MM.1S (cell line): ENCODE measurements at regions not wholly inside any gene's neighbourhood (a gene's known extent, or its start where the extent isn't known, plus 50 kb on each side); places are given as distances from the start of the nearest gene placed in this dataset.

ENCODE experiments used
- DNase-seq: peaks from one replicate; pipeline ENCODE4 v3.0.0-alpha.2; 2015
- H2AFZ ChIP-seq: fragments of 300-600 bp; sonication (generic); 2 replicates; pipeline ENCODE4 v1.6.0; 2016; ENCODE audit warnings: antibody characterized with exemption, low read length
- H3F3A ChIP-seq: fragments of 300-600 bp; sonication (generic); 2 replicates; pipeline ENCODE4 v1.6.1; 2016; ENCODE audit warnings: mild to moderate bottlenecking, antibody characterized with exemption, low read length, moderate library complexity, mixed read lengths; ENCODE audit not compliant: insufficient read depth
- H3K27ac ChIP-seq: fragments of 300-600 bp; sonication (generic); 2 replicates; pipeline ENCODE4 v1.5.1; 2016; ENCODE audit warnings: mild to moderate bottlenecking, low read length
- H3K27me3 ChIP-seq: fragments of 300-600 bp; sonication (generic); replicated peaks from 2 replicates; pipeline ENCODE4 v1.6.0; 2016; ENCODE audit warnings: low read length; ENCODE audit not compliant: insufficient read depth
- H3K36me3 ChIP-seq: fragments of 300-600 bp; sonication (generic); replicated peaks from 2 replicates; pipeline ENCODE4 v1.6.1; 2016; ENCODE audit warnings: mild to moderate bottlenecking, low read length, mixed read lengths; ENCODE audit not compliant: insufficient read depth
- H3K4me1 ChIP-seq: fragments of 300-600 bp; sonication (generic); 2 replicates; pipeline ENCODE4 v1.6.1; 2016; ENCODE audit warnings: low read length, mixed read lengths
- H3K4me2 ChIP-seq: fragments of 300-600 bp; sonication (generic); 2 replicates; pipeline ENCODE4 v1.6.0; 2016; ENCODE audit warnings: low read depth, low read length
- H3K4me3 ChIP-seq: fragments of 300-600 bp; sonication (generic); 2 replicates; pipeline ENCODE4 v1.5.1; 2016; ENCODE audit warnings: low read length, mixed read lengths
- H3K79me2 ChIP-seq: fragments of 300-600 bp; sonication (generic); 2 replicates; pipeline ENCODE4 v1.6.1; 2016; ENCODE audit warnings: mixed run types, low read length, mixed read lengths
- H3K9ac ChIP-seq: fragments of 300-600 bp; sonication (generic); 2 replicates; pipeline ENCODE4 v1.6.1; 2016; ENCODE audit warnings: low read length, mixed read lengths
- H3K9me2 ChIP-seq: fragments of 300-600 bp; sonication (generic); replicated peaks from 2 replicates; pipeline ENCODE4 v1.6.1; 2016; ENCODE audit warnings: mild to moderate bottlenecking, low read length, mixed read lengths; ENCODE audit not compliant: insufficient read depth
- H3K9me3 ChIP-seq: fragments of 300-600 bp; sonication (generic); replicated peaks from 2 replicates; pipeline ENCODE4 v1.6.1; 2016; ENCODE audit warnings: mild to moderate bottlenecking, low read length, mixed read lengths; ENCODE audit not compliant: insufficient read depth
- H4K20me1 ChIP-seq: fragments of 300-600 bp; sonication (generic); 2 replicates; pipeline ENCODE4 v1.6.1; 2016; ENCODE audit warnings: mild to moderate bottlenecking, low read length, moderate library complexity, mixed read lengths; ENCODE audit not compliant: insufficient read depth
- EZH2 ChIP-seq: fragments of 300-600 bp; sonication (generic); optimal IDR thresholded peaks from 2 replicates; pipeline ENCODE3; 2017; ENCODE audit warnings: low read depth, mild to moderate bottlenecking, antibody characterized with exemption, low read length, mixed read lengths
- EZH2phosphoT487 ChIP-seq: fragments of 300-600 bp; sonication (generic); IDR thresholded peaks from 2 replicates; pipeline ENCODE4 v1.6.1; 2018; ENCODE audit warnings: antibody characterized with exemption, low read length
- TF ChIP-seq, protein P1 (sequence below): fragments of 300-600 bp; sonication (generic); IDR thresholded peaks from 2 replicates; pipeline ENCODE4 v1.5.1; 2016; ENCODE audit warnings: antibody characterized with exemption, low read length, mixed read lengths

- no peaks in the 10 kb centered on the region for H3K27me3 ChIP-seq
- no peaks in the 10 kb centered on the region for H4K20me1 ChIP-seq
- no peak overlapping the region for H3K4me2 ChIP-seq
- H3K79me2 ChIP-seq: no peaks in the 10 kb centered on the region
- no peak overlapping the region for H2AFZ ChIP-seq
- H3K9me3 ChIP-seq: no peaks in the 10 kb centered on the region
- H3K4me1 ChIP-seq: 0 out of 2 replicates have a peak, but pooled peaks cover 8% of the 10 kb centered on the region
- no peak overlapping the region for H3K9ac ChIP-seq
- no peak overlapping the region for H3K4me3 ChIP-seq
- TF ChIP-seq, protein P1, sequence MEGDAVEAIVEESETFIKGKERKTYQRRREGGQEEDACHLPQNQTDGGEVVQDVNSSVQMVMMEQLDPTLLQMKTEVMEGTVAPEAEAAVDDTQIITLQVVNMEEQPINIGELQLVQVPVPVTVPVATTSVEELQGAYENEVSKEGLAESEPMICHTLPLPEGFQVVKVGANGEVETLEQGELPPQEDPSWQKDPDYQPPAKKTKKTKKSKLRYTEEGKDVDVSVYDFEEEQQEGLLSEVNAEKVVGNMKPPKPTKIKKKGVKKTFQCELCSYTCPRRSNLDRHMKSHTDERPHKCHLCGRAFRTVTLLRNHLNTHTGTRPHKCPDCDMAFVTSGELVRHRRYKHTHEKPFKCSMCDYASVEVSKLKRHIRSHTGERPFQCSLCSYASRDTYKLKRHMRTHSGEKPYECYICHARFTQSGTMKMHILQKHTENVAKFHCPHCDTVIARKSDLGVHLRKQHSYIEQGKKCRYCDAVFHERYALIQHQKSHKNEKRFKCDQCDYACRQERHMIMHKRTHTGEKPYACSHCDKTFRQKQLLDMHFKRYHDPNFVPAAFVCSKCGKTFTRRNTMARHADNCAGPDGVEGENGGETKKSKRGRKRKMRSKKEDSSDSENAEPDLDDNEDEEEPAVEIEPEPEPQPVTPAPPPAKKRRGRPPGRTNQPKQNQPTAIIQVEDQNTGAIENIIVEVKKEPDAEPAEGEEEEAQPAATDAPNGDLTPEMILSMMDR: no peak
- no peak for TF ChIP-seq EZH2
- no peak for TF ChIP-seq EZH2phosphoT487
- no peaks in the 10 kb centered on the region for H3K9me2 ChIP-seq
- no peaks in the 10 kb centered on the region for H3F3A ChIP-seq
- H3K36me3 ChIP-seq: no peaks in the 10 kb centered on the region
- no peak overlapping the region for H3K27ac ChIP-seq
- no peak for DNase-seq
Observed at GRCh38 chr4:184312126-184312525, 94.5 kb upstream of the ENPP6 start.

GRCh38 chr4:184310881-184311709 lies 93.4 kb upstream of the ENPP6 start:
- Histone ChIP-seq H3K79me2 (no peaks in the 10 kb centered on the region), H3K36me3 (no peaks in the 10 kb centered on the region), H3K27ac (no peak overlapping the region), H3F3A (no peaks in the 10 kb centered on the region), H3K4me2 (no peak overlapping the region), H3K4me3 (no peak overlapping the region), H3K27me3 (no peaks in the 10 kb centered on the region), H3K9me3 (no peaks in the 10 kb centered on the region), H3K9ac (no peak overlapping the region), H3K4me1 (0 out of 2 replicates have a peak, but pooled peaks cover 8% of the 10 kb centered on the region), H3K9me2 (no peaks in the 10 kb centered on the region), H4K20me1 (no peaks in the 10 kb centered on the region), H2AFZ (no peak overlapping the region)
- TF ChIP-seq EZH2phosphoT487: no peak
- TF ChIP-seq, protein P1: no peak
- TF ChIP-seq EZH2: no peak
- DNase-seq: no peak

- H3K79me2 ChIP-seq: no peaks in the 10 kb centered on the region
- no peak overlapping the region for H3K4me2 ChIP-seq
- no peak overlapping the region for H3K9ac ChIP-seq
- H3K36me3 ChIP-seq: no peaks in the 10 kb centered on the region
- 0 out of 2 replicates have a peak, but pooled peaks cover 8% of the 10 kb centered on the region for H3K4me1 ChIP-seq
- no peaks in the 10 kb centered on the region for H3K27me3 ChIP-seq
- DNase-seq: no peak
- no peak overlapping the region for H3K27ac ChIP-seq
- no peaks in the 10 kb centered on the region for H4K20me1 ChIP-seq
- no peaks in the 10 kb centered on the region for H3K9me2 ChIP-seq
- H3K9me3 ChIP-seq: no peaks in the 10 kb centered on the region
- TF ChIP-seq, protein P1: no peak; the same call in 1 of the 2 replicates
- TF ChIP-seq EZH2 (no peak), EZH2phosphoT487 (no peak)
- H2AFZ ChIP-seq: no peak overlapping the region
- H3K4me3 ChIP-seq: no peak overlapping the region
- no peaks in the 10 kb centered on the region for H3F3A ChIP-seq
Observed at GRCh38 chr4:184310171-184310567, 92.5 kb upstream of the ENPP6 start.
